Astrocyte of the spinal cord (primary cell): ENCODE measurements at regions not wholly inside any gene's neighbourhood (a gene's known extent, or its start where the extent isn't known, plus 50 kb on each side); places are given as distances from the start of the nearest gene placed in this dataset.

Experiments used
- DNase-seq: peaks from one replicate; pipeline ENCODE4 v3.0.0; 2011; ENCODE audit warnings: low read depth, low spot score
- H3K4me3 ChIP-seq: 2 replicates; pipeline ENCODE4 v1.5.1; 2011; ENCODE audit warnings: low read depth, mild to moderate bottlenecking, low read length, moderate library complexity
- CTCF ChIP-seq: IDR thresholded peaks from 2 replicates; pipeline ENCODE4 v1.5.1; 2012; ENCODE audit warnings: low read depth, mild to moderate bottlenecking, low read length, inconsistent platforms
- in situ Hi-C: cut with HindIII; loops from 2 replicates; pipeline ENCODE4 v1.10.0; 2017; ENCODE audit warnings: low sequenced_read_pairs

GRCh38 chr4:123640824-123641223 lies 244.2 kb downstream of the SPRY1 start:
- H3K4me3 ChIP-seq = no peak overlapping the region
- no peak for DNase-seq
- in situ Hi-C loops = no loop called here
- TF ChIP-seq CTCF = no peak

GRCh38 chr4:123643691-123644090 lies 247.1 kb downstream of the SPRY1 start:
- no peak for TF ChIP-seq CTCF
- no peak overlapping the region for H3K4me3 ChIP-seq
- in situ Hi-C loops = no loop called here
- no peak for DNase-seq

- no peak overlapping the region for H3K4me3 ChIP-seq
- in situ Hi-C loops = no loop called here
- DNase-seq = no peak
- no peak for TF ChIP-seq CTCF
Observed at GRCh38 chr4:123649250-123649644, 252.7 kb downstream of the SPRY1 start.

- TF ChIP-seq CTCF = no peak
- H3K4me3 ChIP-seq = no peak overlapping the region
- in situ Hi-C loops = no loop called here
- peak; percentile 76 for DNase-seq
Observed at GRCh38 chr4:123649645-123650391, 253.2 kb downstream of the SPRY1 start.

- TF ChIP-seq CTCF = no peak
Observed at GRCh38 chr4:123651066-123651465, 254.5 kb downstream of the SPRY1 start.

GRCh38 chr4:123651536-123652180 lies 255.1 kb downstream of the SPRY1 start:
- DNase-seq = no peak
- in situ Hi-C loops = no loop called here
- no peak for TF ChIP-seq CTCF

More at GRCh38 chr4:123651066-123651465, 254.5 kb downstream of the SPRY1 start:
- in situ Hi-C loops = no loop called here
- H3K4me3 ChIP-seq = no peak overlapping the region
- no peak for DNase-seq

More at GRCh38 chr4:123651536-123652180, 255.1 kb downstream of the SPRY1 start:
- no peak overlapping the region for H3K4me3 ChIP-seq
